K562 (cell line): ENCODE measurements at regions not wholly inside any gene's neighbourhood (a gene's known extent, or its start where the extent isn't known, plus 50 kb on each side); places are given as distances from the start of the nearest gene placed in this dataset.

Source experiments
- CTCF ChIP-seq, 3 experiments: IDR thresholded peaks in 2 of 3; conservative IDR thresholded peaks in 1 of 3; 2 replicates each; pipeline ENCODE4 v1.5.1; 2011 to 2012; ENCODE audit warnings: low read length in 3 of 3, mild to moderate bottlenecking in 3 of 3, control low read depth in 2 of 3, improper control_type of control experiment in 1 of 3, inconsistent platforms in 1 of 3, low read depth in 1 of 3, mixed read lengths in 1 of 3, moderate library complexity in 1 of 3; ENCODE audit not compliant: insufficient read depth in 2 of 3
- HNRNPUL1 ChIP-seq: fragments of 200-400 bp; formaldehyde crosslinking; IDR thresholded peaks from 2 replicates; pipeline ENCODE4 v1.6.1; 2017; ENCODE audit warnings: low read length
- MNT ChIP-seq, 2 experiments: fragments of 450-650 bp; conservative IDR thresholded peaks; 2 replicates each; pipeline ENCODE4 v1.6.1; 2017; ENCODE audit warnings: mild to moderate bottlenecking in 2 of 2, moderate library complexity in 2 of 2
- RFX7 ChIP-seq: fragments of 250-450 bp; sonication (Bioruptor Pico); IDR thresholded peaks from 2 replicates; pipeline ENCODE4 v1.5.1; 2021; ENCODE audit warnings: mild to moderate bottlenecking

- TF ChIP-seq HNRNPUL1 (no peak), RFX7 (CRISPR knock-in tag) (no peak), CTCF (IDR thresholded peaks at IDR 0.05 in 2 of 3, conservative IDR thresholded peaks at IDR 0.05 in 1 of 3; ENCODE audit: insufficient read depth in 2 of 3, low read depth in 1 of 3, low read length in 3 of 3) (no peak), MNT (conservative IDR thresholded peaks at IDR 0.05) (no peak)
These were observed 410.9 kb downstream of the PCDH10 start for GRCh38 chr4:133559987-133560386.
